ENCODE measurements at regions not wholly inside any gene's neighbourhood (a gene's known extent, or its start where the extent isn't known, plus 50 kb on each side); places are given as distances from the start of the nearest gene placed in this dataset.

DNA sequence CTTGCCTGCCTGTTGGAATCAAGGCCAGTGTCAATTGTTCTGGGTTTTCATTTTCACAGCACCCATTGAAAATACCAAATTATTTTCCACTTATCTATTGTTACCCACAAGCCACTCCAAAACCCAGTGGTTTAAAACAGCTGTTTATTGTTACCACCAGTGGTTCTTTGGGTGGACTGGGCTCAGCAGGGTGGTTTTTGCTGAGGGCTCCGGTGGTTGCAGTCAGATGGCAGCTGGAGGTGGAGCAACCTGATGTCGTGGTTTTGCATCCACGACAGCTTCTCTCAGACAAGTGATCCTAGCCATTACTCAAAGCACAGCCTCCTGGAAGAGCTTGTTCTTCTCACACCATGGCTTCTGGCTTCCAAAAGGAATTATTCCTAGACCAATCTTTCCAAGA, 235.1 kb upstream of the ADARB2 start:
- H3K27ac ChIP-seq (ENCODE audit: poor library complexity, severe bottlenecking) = no peak overlapping the region
- DNase-seq (ENCODE audit: low spot score) = no peak
- TF ChIP-seq, protein P1, sequence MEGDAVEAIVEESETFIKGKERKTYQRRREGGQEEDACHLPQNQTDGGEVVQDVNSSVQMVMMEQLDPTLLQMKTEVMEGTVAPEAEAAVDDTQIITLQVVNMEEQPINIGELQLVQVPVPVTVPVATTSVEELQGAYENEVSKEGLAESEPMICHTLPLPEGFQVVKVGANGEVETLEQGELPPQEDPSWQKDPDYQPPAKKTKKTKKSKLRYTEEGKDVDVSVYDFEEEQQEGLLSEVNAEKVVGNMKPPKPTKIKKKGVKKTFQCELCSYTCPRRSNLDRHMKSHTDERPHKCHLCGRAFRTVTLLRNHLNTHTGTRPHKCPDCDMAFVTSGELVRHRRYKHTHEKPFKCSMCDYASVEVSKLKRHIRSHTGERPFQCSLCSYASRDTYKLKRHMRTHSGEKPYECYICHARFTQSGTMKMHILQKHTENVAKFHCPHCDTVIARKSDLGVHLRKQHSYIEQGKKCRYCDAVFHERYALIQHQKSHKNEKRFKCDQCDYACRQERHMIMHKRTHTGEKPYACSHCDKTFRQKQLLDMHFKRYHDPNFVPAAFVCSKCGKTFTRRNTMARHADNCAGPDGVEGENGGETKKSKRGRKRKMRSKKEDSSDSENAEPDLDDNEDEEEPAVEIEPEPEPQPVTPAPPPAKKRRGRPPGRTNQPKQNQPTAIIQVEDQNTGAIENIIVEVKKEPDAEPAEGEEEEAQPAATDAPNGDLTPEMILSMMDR (IDR thresholded peaks at IDR 0.05; ENCODE audit: poor library complexity, severe bottlenecking) = no peak
- no peak overlapping the region for H3K4me3 ChIP-seq (ENCODE audit: severe bottlenecking)
- ATAC-seq (ENCODE audit: low read depth) = no peak
- H3K4me1 ChIP-seq (ENCODE audit: insufficient read depth, poor library complexity, severe bottlenecking) = peaks cover 3% of the 10 kb centered on the region
- no peaks in the 10 kb centered on the region for H3K27me3 ChIP-seq (ENCODE audit: insufficient read depth, poor library complexity, severe bottlenecking)
- H3K36me3 ChIP-seq (ENCODE audit: low read depth) = no peaks in the 10 kb centered on the region
- H3K9me3 ChIP-seq (ENCODE audit: severe bottlenecking) = no peaks in the 10 kb centered on the region

DNA sequence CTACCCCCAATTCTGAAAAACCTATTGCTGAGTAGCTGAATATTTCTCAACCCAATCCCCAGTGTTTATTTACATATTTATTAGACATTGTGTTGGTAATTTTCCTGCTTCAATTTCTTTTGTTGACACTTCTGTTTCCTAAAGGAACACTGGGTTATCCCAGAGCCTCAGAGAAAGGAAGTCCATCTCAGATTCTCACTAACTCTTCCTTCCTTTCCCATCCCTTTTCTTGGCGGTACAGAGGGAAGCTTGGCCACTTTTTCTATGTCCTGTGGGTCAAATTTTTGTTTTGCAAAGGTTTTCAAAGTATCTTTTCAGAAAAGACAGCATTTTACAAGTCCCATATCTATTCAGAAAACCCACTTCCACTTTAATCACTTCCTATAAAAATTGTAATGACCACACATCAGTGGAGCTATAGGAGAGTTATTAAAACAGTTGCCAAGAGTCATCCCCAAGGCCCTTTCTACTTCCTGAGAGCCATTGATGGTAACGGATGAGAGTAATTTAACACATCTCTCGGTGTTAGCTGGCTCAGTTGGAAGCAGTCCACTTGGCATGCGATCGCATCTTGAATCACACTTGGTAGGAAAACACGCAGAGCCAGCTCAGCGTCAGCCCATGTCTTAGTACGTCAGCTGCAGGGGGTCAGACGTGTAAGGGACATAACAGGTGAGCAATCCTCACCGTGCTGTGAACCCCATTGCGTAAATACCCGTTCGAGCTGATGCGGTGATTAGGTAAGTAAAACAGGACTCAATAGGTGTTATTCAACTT, 231.1 kb upstream of the ADARB2 start:
- ATAC-seq (ENCODE audit: low read depth) (peak; percentile 74), DNase-seq (ENCODE audit: low spot score) (no peak)
- H3K27ac ChIP-seq (ENCODE audit: poor library complexity, severe bottlenecking) = peak overlapping the region; percentile 16
- TF ChIP-seq, protein P1 (IDR thresholded peaks at IDR 0.05; ENCODE audit: poor library complexity, severe bottlenecking) = no peak
- no peaks in the 10 kb centered on the region for H3K9me3 ChIP-seq (ENCODE audit: severe bottlenecking)
- H3K27me3 ChIP-seq (ENCODE audit: insufficient read depth, poor library complexity, severe bottlenecking) = no peaks in the 10 kb centered on the region
- H3K4me3 ChIP-seq (ENCODE audit: severe bottlenecking) = no peak overlapping the region
- H3K36me3 ChIP-seq (ENCODE audit: low read depth) = no peaks in the 10 kb centered on the region
- H3K4me1 ChIP-seq (ENCODE audit: insufficient read depth, poor library complexity, severe bottlenecking) = peaks cover 3% of the 10 kb centered on the region

DNA sequence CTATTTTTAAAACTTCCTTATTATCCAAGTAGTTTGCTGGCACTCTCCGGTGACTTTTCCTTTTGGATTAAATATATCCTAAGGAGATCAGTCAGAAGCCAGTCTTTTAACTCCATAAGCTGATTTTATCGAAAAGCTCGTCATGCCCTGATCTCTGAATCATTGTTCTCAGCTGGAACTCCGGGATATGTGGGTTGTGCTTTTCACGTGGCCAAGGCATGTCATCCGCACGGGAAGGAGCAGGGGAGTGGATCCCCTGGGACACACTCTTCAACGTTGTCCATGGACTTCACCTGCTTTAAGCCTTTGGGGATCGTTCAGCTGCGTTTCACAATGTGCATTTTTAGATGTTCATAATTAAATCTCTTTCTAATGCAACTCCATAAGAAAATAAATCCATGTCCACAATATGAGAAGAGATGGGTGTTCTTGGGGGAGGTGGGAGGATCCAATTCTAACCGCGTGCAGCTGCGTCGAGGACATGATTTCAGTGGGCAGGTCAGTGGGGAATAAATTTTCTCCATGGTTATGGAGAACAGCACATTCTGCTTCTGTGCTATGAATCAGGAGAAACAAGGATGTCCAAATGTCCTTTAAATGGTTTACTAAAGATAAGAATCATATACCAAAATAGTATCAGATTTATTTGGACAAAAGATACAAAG, 229.5 kb upstream of the ADARB2 start:
- Histone ChIP-seq H3K36me3 (ENCODE audit: low read depth) (no peaks in the 10 kb centered on the region), H3K27me3 (ENCODE audit: insufficient read depth, poor library complexity, severe bottlenecking) (no peaks in the 10 kb centered on the region), H3K27ac (ENCODE audit: poor library complexity, severe bottlenecking) (no peak overlapping the region), H3K4me1 (ENCODE audit: insufficient read depth, poor library complexity, severe bottlenecking) (peaks cover 3% of the 10 kb centered on the region), H3K9me3 (ENCODE audit: severe bottlenecking) (no peaks in the 10 kb centered on the region), H3K4me3 (ENCODE audit: severe bottlenecking) (no peak overlapping the region)
- no peak for ATAC-seq (ENCODE audit: low read depth)
- TF ChIP-seq, protein P1 (IDR thresholded peaks at IDR 0.05; ENCODE audit: poor library complexity, severe bottlenecking) = no peak
- no peak for DNase-seq (ENCODE audit: low spot score)

DNA sequence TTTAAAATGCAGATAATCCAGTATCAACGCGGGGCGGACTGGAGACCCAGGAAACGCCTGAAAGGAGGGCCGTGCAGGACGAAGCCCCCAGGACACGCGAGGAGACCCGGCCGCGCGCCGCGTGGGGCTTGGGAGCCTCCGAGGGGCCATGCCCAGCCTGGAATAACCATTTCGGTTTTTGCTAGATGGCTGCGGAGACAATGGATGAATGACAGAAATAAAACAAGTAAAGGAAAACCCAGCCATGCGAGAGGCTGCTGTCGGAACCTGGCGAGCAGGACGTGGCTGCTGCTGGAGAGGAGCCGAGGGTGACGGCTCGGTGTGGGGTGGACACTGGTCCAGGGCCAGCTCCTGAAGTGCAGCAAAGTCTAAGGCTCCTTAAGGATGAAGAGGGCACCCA, 227.2 kb upstream of the ADARB2 start:
- DNase-seq (ENCODE audit: low spot score) (no peak), ATAC-seq (ENCODE audit: low read depth) (no peak)
- H3K27ac ChIP-seq (ENCODE audit: poor library complexity, severe bottlenecking) = no peak overlapping the region
- TF ChIP-seq, protein P1 (IDR thresholded peaks at IDR 0.05; ENCODE audit: poor library complexity, severe bottlenecking) = no peak
- no peaks in the 10 kb centered on the region for H3K36me3 ChIP-seq (ENCODE audit: low read depth)
- H3K9me3 ChIP-seq (ENCODE audit: severe bottlenecking) = no peaks in the 10 kb centered on the region
- H3K27me3 ChIP-seq (ENCODE audit: insufficient read depth, poor library complexity, severe bottlenecking) = no peaks in the 10 kb centered on the region
- H3K4me3 ChIP-seq (ENCODE audit: severe bottlenecking) = no peak overlapping the region
- H3K4me1 ChIP-seq (ENCODE audit: insufficient read depth, poor library complexity, severe bottlenecking) = peaks cover 3% of the 10 kb centered on the region

DNA sequence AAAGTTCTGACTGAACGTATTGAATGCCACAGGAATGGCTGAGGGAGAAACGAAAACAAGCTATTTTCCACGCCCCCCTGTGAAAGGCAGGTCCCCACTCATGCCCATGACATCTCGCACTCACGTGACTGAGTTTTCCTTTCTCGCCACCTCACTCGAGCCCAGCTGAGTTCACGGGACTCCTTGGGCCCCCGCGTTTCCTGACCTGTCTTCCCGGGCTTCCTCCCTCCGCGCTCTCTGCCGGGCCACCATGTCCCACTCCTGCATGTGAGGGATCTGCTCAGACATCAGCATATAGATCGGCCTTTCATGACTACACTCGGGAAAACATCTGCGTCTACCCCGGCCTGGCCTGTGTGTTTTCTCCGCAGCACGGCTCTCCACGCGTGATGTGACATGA, 226.0 kb upstream of the ADARB2 start:
- no peak for DNase-seq (ENCODE audit: low spot score)
- no peaks in the 10 kb centered on the region for H3K9me3 ChIP-seq (ENCODE audit: severe bottlenecking)
- no peak overlapping the region for H3K4me3 ChIP-seq (ENCODE audit: severe bottlenecking)
- H3K27ac ChIP-seq (ENCODE audit: poor library complexity, severe bottlenecking) = no peak overlapping the region
- TF ChIP-seq, protein P1 (IDR thresholded peaks at IDR 0.05; ENCODE audit: poor library complexity, severe bottlenecking) = no peak
- H3K4me1 ChIP-seq (ENCODE audit: insufficient read depth, poor library complexity, severe bottlenecking) = peaks cover 4% of the 10 kb centered on the region
- no peak for ATAC-seq (ENCODE audit: low read depth)
- H3K27me3 ChIP-seq (ENCODE audit: insufficient read depth, poor library complexity, severe bottlenecking) = no peaks in the 10 kb centered on the region
- no peaks in the 10 kb centered on the region for H3K36me3 ChIP-seq (ENCODE audit: low read depth)

Measured in RWPE2 (cell line).